C4-2B (cell line): ENCODE measurements at regions not wholly inside any gene's neighbourhood (a gene's known extent, or its start where the extent isn't known, plus 50 kb on each side); places are given as distances from the start of the nearest gene placed in this dataset.

Experiments used
- H3K27ac ChIP-seq: fragments of 450-650 bp; 2 replicates; pipeline ENCODE4 v1.5.1; 2017
- CTCF ChIP-seq: fragments of 450-650 bp; conservative IDR thresholded peaks from 2 replicates; pipeline ENCODE4 v1.5.1; 2017; ENCODE audit warnings: mild to moderate bottlenecking
- ZFX ChIP-seq: fragments of 450-650 bp; IDR thresholded peaks from 2 replicates; pipeline ENCODE4 v1.6.1; 2017

- TF ChIP-seq ZFX (no peak), CTCF (no peak)
- H3K27ac ChIP-seq: no peak overlapping the region
Measured at GRCh38 chr14:54186821-54187763, 209.7 kb upstream of the CDKN3 start.

GRCh38 chr14:54188064-54188666 lies 208.6 kb upstream of the CDKN3 start:
- no peak overlapping the region for H3K27ac ChIP-seq
- no peak for TF ChIP-seq ZFX

- no peak overlapping the region for H3K27ac ChIP-seq
- TF ChIP-seq CTCF (no peak), ZFX (no peak)
Measured at GRCh38 chr14:54189333-54189732, 207.5 kb upstream of the CDKN3 start.

GRCh38 chr14:54189748-54190354 lies 207.0 kb upstream of the CDKN3 start:
- TF ChIP-seq ZFX (no peak), CTCF (no peak)
- H3K27ac ChIP-seq: no peak overlapping the region

GRCh38 chr14:54191846-54192245 lies 205.0 kb upstream of the CDKN3 start:
- TF ChIP-seq CTCF: no peak
- no peak for TF ChIP-seq ZFX

GRCh38 chr14:54192610-54193009 lies 204.2 kb upstream of the CDKN3 start:
- TF ChIP-seq CTCF (no peak; the same call in 1 of the 2 replicates), ZFX (no peak)
- no peak overlapping the region for H3K27ac ChIP-seq

More at GRCh38 chr14:54191846-54192245, 205.0 kb upstream of the CDKN3 start:
- H3K27ac ChIP-seq: no peak overlapping the region

GRCh38 chr14:54193871-54194270 lies 202.9 kb upstream of the CDKN3 start:
- no peak overlapping the region for H3K27ac ChIP-seq
- TF ChIP-seq ZFX: no peak
- TF ChIP-seq CTCF: no peak
